ENCODE measurements at regions not wholly inside any gene's neighbourhood (a gene's known extent, or its start where the extent isn't known, plus 50 kb on each side); places are given as distances from the start of the nearest gene placed in this dataset.

GRCh38 chr16:60404401-60404800 lies 1631.8 kb downstream of the CDH8 start (continued):
- TF ChIP-seq CHD7 (IDR thresholded peaks at IDR 0.05; ENCODE audit: low read depth, low read length), result no peak
- TF ChIP-seq U2AF2 (optimal IDR thresholded peaks at IDR 0.05; ENCODE audit: low read depth, low read length), result no peak
- TF ChIP-seq SAFB (IDR thresholded peaks at IDR 0.05; ENCODE audit: borderline replicate concordance, low read depth, low read length), result no peak
- TF ChIP-seq ZNF77 (CRISPR knock-in tag; IDR thresholded peaks at IDR 0.05), result no peak
- TF ChIP-seq ZNF561 (CRISPR knock-in tag; conservative IDR thresholded peaks at IDR 0.05), result no peak
- TF ChIP-seq HDAC2 (IDR thresholded peaks at IDR 0.05), result no peak
